CD4-positive, alpha-beta T cell (primary cell): ENCODE measurements at regions not wholly inside any gene's neighbourhood (a gene's known extent, or its start where the extent isn't known, plus 50 kb on each side); places are given as distances from the start of the nearest gene placed in this dataset.

Experiments
- ATAC-seq: fragments of 200-7000 bp; cut with Tn5 transposase; one replicate; pipeline ENCODE4 v1.10.0; 2022; ENCODE audit warnings: mild to moderate bottlenecking; ENCODE audit not compliant: poor library complexity
- CTCF ChIA-PET: fragments of 350-600 bp; sonication (Branson Sonifier 250); formaldehyde crosslinking; loops from one replicate; lab custom pipeline; 2021; ENCODE audit warnings: antibody characterized with exemption, inconsistent platforms; lab: Charles Lee
- POLR2A ChIA-PET: fragments of 350-600 bp; sonication (Branson Sonifier 250); formaldehyde crosslinking; loops from one replicate; lab custom pipeline; 2021; ENCODE audit warnings: antibody characterized with exemption, inconsistent platforms; lab: Charles Lee
- DNase-seq, 14 experiments: peaks; one replicate each; pipeline ENCODE4 v3.0.0-alpha.2; 2013 to 2020; ENCODE audit warnings: mixed read lengths in 2 of 14
- H3K27ac ChIP-seq, 2 donors: one replicate each; pipeline versions ENCODE4 v1.5.1 to v1.7.0; 2013; ENCODE audit warnings: low read length in 2 of 2, low read depth in 1 of 2, mild to moderate bottlenecking in 1 of 2
- H3K27me3 ChIP-seq, 2 experiments: 1 replicate in 1 of 2; 2 replicates in 1 of 2; pipeline versions ENCODE4 v1.6.1 to v1.7.0; 2013; ENCODE audit warnings: low read length in 2 of 2, control low read depth in 1 of 2, mild to moderate bottlenecking in 1 of 2, moderate library complexity in 1 of 2; ENCODE audit not compliant: insufficient read depth in 2 of 2, control insufficient read depth in 1 of 2
- H3K36me3 ChIP-seq: one replicate; pipeline ENCODE4 v1.6.1; 2013; ENCODE audit warnings: low read length, control low read depth; ENCODE audit not compliant: insufficient read depth
- H3K4me1 ChIP-seq: one replicate; pipeline ENCODE4 v1.6.1; 2013; ENCODE audit warnings: low read length, control low read depth; ENCODE audit not compliant: insufficient read depth
- H3K4me3 ChIP-seq: one replicate; pipeline ENCODE4 v1.5.1; 2013; ENCODE audit warnings: mild to moderate bottlenecking, low read length, moderate library complexity
- H3K9me3 ChIP-seq, 2 experiments: 1 replicate in 1 of 2; 2 replicates in 1 of 2; pipeline versions ENCODE4 v1.6.1 to v1.7.0; 2013; ENCODE audit warnings: low read length in 2 of 2, mild to moderate bottlenecking in 2 of 2, control low read depth in 1 of 2, moderate library complexity in 1 of 2; ENCODE audit not compliant: control insufficient read depth in 1 of 2, insufficient read depth in 1 of 2
- H3K27ac Mint-ChIP-seq: one replicate; pipeline ENCODE4 v1.8.0; 2020; ENCODE audit warnings: mixed read lengths
- H3K27me3 Mint-ChIP-seq: one replicate; pipeline ENCODE4 v1.8.0; 2021; ENCODE audit warnings: mixed read lengths
- H3K36me3 Mint-ChIP-seq: one replicate; pipeline ENCODE4 v1.8.0; 2021; ENCODE audit warnings: low read depth, mixed read lengths
- H3K4me1 Mint-ChIP-seq: one replicate; pipeline ENCODE4 v1.8.0; 2021; ENCODE audit warnings: low read depth, mixed read lengths
- H3K4me3 Mint-ChIP-seq: one replicate; pipeline ENCODE4 v1.8.0; 2020; ENCODE audit warnings: mild to moderate bottlenecking, mixed read lengths
- H3K9me3 Mint-ChIP-seq: one replicate; pipeline ENCODE4 v1.8.0; 2020; ENCODE audit warnings: mixed read lengths
- CTCF ChIP-seq: fragments of 200-600 bp; IDR thresholded peaks from one replicate; pipeline ENCODE4 v1.8.0; 2022; ENCODE audit warnings: antibody characterized with exemption, mild to moderate bottlenecking
- intact Hi-C, 2 experiments: fragments of 100-400 bp; cut with DNase I in 1 of 2; cut with micrococcal nuclease in 1 of 2; formaldehyde crosslinking; loops; one replicate each; pipeline versions ENCODE4 v1.15.1 to v1.9.0; 2023 to 2025; cut with DNase I, micrococcal nuclease

- no peak for ATAC-seq
- POLR2A ChIA-PET, result no interaction called here
- H3K36me3 ChIP-seq, result no peaks in the 10 kb centered on the region
- Mint-ChIP-seq H3K36me3 (no peaks in the 10 kb centered on the region), H3K9me3 (no peaks in the 10 kb centered on the region), H3K27me3 (no peaks in the 10 kb centered on the region), H3K27ac (no peak overlapping the region), H3K4me3 (no peak overlapping the region), H3K4me1 (no peaks in the 10 kb centered on the region)
- H3K4me1 ChIP-seq, result no peaks in the 10 kb centered on the region
- CTCF ChIA-PET, result no interaction called here
- no peaks in the 10 kb centered on the region for H3K9me3 ChIP-seq
- no peaks in the 10 kb centered on the region for H3K27me3 ChIP-seq
- no peak for DNase-seq
- H3K4me3 ChIP-seq, result no peak overlapping the region
- no peak overlapping the region for H3K27ac ChIP-seq
- intact Hi-C loops, result no loop called here
- TF ChIP-seq CTCF, result no peak
These were observed 565.5 kb upstream of the CHAC2 start for GRCh38 chr2:53202063-53202462.

GRCh38 chr2:53200072-53200471 lies 567.5 kb upstream of the CHAC2 start:
- Mint-ChIP-seq H3K4me1 (no peaks in the 10 kb centered on the region), H3K27me3 (no peaks in the 10 kb centered on the region), H3K9me3 (no peaks in the 10 kb centered on the region), H3K27ac (no peak overlapping the region), H3K4me3 (no peak overlapping the region), H3K36me3 (no peaks in the 10 kb centered on the region)
- Histone ChIP-seq H3K27me3 (no peaks in the 10 kb centered on the region), H3K4me1 (no peaks in the 10 kb centered on the region), H3K9me3 (no peaks in the 10 kb centered on the region), H3K4me3 (no peak overlapping the region), H3K36me3 (no peaks in the 10 kb centered on the region), H3K27ac (no peak overlapping the region)
- ChIA-PET POLR2A (no interaction called here), CTCF (no interaction called here)
- intact Hi-C loops, result no loop called here
- TF ChIP-seq CTCF, result no peak
- DNase-seq (no peak), ATAC-seq (no peak)

GRCh38 chr2:53188851-53189510 lies 578.6 kb upstream of the CHAC2 start:
- no peak for DNase-seq
- H3K36me3 Mint-ChIP-seq, result no peaks in the 10 kb centered on the region
- H3K36me3 ChIP-seq, result no peaks in the 10 kb centered on the region
- no peak overlapping the region for H3K27ac Mint-ChIP-seq
- H3K9me3 Mint-ChIP-seq, result peaks cover 2% of the 10 kb centered on the region
- no peaks in the 10 kb centered on the region for H3K4me1 Mint-ChIP-seq
- ATAC-seq, result no peak
- H3K27me3 ChIP-seq, result no peaks in the 10 kb centered on the region
- H3K27me3 Mint-ChIP-seq, result no peaks in the 10 kb centered on the region
- ChIA-PET POLR2A (no interaction called here), CTCF (no interaction called here)
- no peaks in the 10 kb centered on the region for H3K4me1 ChIP-seq
- TF ChIP-seq CTCF, result no peak
- no peaks in the 10 kb centered on the region for H3K9me3 ChIP-seq
- no peak overlapping the region for H3K27ac ChIP-seq
- intact Hi-C loops, result no loop called here
- H3K4me3 Mint-ChIP-seq, result no peak overlapping the region
- H3K4me3 ChIP-seq, result no peak overlapping the region
